GM19023 (cell line): ENCODE measurements at regions not wholly inside any gene's neighbourhood (a gene's known extent, or its start where the extent isn't known, plus 50 kb on each side); places are given as distances from the start of the nearest gene placed in this dataset.
"Not testable (repeated sequence)": the region's sequence is repeated elsewhere in the genome, so short reads cannot be mapped to it uniquely, and the experiment has no call there.

Experiments
- ATAC-seq: cut with Tn5 transposase; IDR thresholded peaks from one replicate; pipeline ENCODE4 v1.9.1; 2021; ENCODE audit warnings: mild to moderate bottlenecking, moderate library complexity; ENCODE audit not compliant: unreplicated experiment

DNA sequence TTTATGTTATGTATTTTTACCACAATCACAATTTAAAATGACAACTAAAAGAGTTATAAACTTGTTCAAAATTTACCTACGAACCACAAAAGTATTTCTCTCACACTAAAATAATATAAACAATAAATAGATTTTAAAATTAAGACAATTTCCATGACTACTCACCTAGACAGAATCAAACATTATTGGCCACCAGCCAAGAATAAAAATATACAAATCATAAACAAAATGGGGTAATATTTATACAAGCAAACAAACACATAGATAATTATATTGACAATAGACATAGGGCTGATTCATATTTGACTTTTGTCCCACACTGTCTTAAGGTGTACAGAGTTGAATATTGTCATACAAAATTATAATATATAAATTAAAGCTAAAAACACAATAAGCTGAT lies 119.6 kb upstream of the ZNF92 start:
- ATAC-seq = no peak

DNA sequence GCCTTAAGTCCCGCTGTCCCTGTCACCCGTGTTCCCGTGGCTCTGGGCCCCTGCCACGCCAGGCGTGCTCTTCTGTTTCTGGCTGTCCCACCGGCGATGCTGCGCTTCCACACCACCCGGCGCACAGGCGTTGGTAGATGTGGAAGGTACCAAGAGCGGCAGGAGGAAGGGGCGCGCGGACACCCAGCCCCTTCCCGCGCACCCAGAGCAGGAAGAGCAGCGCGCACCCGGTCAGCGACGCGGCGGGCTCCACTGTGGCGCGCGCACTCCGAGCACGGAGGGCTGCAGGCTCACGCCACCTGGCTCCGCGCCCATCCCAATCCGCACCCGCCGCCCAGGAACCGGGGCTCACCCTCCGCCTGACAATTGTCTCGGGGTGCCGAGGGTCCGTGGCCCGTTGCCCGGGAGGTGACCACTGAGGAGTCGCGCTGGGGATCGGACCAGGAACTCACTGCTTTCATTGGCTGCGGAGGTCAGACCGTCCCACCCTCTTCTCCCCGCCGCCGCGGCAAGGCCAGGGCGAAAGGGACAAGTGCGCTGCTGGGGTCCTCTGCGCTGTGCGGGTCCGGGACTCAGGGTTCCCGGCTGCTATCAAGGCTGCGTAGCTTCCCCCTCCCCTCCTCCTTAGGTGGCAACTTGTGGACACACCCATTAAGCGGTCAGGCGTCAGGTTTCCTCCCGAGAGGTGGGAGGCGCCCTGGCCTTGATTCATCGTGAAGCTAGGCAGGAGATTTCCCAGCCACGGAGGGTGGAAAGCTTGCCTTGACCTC lies 121.6 kb upstream of the ZNF92 start:
- ATAC-seq = peak; percentile 95

GRCh38 chr7:65250697-65251395 lies 122.8 kb upstream of the ZNF92 start:
- no peak for ATAC-seq

- no peak for ATAC-seq
These were observed 123.4 kb upstream of the ZNF92 start for GRCh38 chr7:65250216-65250615.

GRCh38 chr7:65247491-65247890 lies 126.2 kb upstream of the ZNF92 start:
- no peak for ATAC-seq

DNA sequence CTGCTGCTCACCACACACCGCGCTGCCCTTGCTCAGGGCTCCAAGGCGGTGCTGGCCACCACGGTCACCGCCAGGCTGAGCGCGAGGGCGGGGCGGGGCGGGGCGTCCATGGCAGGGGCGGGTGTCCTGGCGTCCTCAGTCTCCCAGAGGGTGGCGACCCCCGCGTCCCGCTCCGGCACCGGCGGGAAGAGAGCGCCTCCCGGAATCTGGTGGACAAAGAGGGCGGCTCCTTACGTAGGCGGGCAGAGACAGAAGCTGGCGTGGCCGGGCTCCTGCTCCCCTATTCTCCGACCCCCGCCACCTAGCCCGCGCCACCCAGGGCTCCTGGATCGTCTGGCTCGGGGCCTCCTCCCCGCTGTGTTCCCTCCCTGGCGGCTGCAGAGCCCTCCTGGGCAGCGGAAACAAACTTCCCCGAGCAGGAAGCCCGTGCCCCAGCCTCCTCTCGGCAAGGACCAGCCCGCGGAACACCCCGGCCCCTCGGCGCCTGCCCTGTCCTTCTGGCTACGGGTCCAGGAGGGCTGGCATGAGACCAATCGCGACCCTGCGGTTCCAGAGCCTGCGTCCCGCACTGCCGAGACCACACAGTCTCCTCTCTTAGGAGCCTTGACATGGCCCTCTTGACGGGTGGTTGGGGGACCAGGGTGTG lies 133.8 kb upstream of the ZNF92 start:
- ATAC-seq = no peak

DNA sequence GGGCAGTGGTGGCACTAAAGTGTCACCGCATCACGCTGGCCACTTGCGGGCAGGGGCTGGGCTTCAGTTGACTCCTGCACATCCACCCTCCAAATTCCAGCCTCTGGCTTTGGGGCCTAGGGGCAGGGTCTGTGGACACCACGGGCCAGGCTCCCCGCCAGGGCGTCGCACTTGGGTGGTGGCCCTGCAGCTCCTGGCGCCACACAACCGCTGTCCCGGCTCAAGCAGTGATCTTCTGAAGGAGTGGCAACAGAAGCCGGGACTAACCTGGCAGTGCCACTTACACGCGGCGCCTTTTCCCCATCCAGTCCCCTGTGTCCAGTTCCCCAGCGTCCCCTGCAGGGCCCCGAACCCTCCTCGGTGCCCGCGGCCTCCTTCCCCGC lies 134.3 kb upstream of the ZNF92 start:
- ATAC-seq = no peak

GRCh38 chr7:65238785-65239184 lies 134.9 kb upstream of the ZNF92 start:
- ATAC-seq = no peak

DNA sequence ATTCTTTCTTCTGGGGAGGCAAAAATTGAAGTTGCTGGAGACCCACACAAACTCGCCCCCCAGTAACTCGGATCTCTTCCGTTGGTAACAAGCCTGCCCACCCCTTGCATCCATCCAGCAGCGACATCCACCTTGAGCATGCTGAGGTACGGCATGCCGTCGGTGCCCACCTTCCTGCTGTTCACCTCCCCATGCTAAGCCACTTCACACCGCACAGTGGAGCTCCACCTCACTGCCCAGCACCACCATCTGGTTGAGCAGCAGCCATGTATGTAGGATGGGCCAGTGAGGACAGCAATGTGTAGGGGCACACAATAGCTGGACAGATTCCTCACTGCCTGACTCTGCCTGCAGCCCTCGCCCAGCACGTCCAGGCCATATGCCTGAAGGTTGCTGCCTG lies 138.1 kb upstream of the ZNF92 start:
- ATAC-seq = no peak

DNA sequence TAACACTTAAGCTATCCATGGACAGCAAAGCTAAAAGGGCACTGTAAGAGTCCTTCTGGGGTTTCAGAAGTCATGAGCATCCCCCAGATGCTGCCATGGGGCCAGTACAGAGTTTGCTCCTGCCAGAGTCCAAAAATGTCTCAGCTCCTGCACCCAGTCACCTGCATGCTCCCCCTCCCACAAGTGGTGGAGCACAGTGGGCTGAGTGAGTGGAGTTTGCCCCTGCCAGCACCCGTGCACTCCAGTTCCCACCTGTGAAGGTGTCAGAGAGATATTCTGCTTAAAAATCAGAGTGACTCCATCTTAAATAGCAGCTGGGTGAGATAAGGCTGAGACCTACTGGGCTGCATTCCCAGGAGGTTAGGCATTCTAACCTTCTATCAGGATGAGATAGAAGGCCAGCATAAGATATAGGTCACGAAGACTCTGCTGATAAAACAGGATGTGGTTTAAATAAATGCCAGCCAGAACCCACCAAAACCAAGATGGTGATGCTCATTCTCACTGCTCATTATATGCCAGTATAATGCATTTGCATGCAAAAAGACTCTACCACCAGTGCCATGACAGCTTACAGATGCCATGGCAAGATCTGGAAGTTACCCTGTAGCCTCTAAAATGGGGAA lies 140.1 kb upstream of the ZNF92 start:
- no peak for ATAC-seq

DNA sequence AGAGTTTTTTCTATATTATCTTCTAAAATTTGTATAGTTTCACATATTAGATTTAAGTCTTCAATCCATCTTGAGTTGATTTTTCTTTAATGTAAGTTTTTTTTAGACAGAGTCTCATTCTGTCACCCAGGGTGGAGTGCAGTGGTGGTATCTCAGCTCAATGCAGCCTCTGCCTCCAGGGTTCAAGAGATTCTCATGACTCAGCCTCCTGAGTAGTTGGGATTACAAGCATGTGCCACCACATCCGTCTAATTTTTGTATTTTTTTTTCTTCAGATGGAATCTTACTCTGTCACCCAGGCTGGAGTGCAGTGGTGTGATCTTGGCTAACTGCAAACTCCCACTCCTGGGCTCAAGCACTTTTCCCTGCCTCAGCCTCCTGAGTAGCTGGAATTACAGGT lies 143.4 kb upstream of the ZNF92 start:
- no peak for ATAC-seq

DNA sequence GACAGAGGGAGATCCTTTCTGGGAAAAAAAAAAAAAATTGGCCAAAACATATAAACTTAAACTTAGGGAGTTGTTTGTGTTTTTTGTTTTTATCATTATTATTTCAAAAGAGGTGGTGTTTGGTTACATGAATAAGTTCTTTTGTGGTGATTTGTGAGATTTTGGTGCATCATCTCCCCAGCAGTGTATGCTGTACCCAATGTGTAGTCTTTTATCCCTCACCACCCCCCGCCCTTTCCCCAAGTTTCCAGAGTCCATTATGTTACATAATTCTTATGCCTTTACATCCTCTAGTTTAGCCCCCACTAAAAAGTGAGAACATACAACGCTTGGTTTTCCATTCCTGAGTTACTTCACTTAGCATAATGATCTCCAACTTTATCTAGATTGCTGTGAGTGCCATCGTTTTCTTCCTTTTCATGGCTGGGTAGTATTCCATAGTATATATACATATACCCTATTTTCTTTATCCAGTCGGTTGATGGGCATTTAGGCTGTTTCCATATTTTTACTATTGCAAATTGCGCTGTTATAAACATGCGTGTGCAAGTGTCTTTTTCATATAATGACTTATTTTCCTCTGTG lies 148.1 kb upstream of the ZNF92 start:
- no peak for ATAC-seq

- ATAC-seq = no peak
These were observed 151.0 kb upstream of the ZNF92 start for GRCh38 chr7:65222655-65223054.

GRCh38 chr7:65221683-65222082 lies 152.0 kb upstream of the ZNF92 start:
- ATAC-seq = no peak

DNA sequence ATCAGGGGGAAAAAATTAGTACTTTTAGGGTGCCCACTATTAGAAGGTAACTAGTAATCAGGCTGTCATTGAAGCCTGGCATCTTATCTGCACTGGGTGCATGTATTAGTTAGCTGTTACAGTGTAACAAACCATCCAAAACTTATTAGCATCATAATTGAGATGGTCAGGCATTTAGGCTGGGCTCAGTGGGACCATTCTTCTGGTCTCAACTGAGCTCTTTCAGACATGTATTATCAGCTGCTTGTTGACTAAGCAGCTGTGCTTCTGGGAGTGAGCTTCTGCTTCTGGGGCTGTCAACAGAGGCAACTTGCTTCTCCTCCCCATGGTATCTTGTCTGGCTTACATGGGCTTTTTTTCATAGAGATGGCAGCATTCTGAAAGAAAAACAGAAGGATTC lies 154.0 kb upstream of the ZNF92 start:
- no peak for ATAC-seq

DNA sequence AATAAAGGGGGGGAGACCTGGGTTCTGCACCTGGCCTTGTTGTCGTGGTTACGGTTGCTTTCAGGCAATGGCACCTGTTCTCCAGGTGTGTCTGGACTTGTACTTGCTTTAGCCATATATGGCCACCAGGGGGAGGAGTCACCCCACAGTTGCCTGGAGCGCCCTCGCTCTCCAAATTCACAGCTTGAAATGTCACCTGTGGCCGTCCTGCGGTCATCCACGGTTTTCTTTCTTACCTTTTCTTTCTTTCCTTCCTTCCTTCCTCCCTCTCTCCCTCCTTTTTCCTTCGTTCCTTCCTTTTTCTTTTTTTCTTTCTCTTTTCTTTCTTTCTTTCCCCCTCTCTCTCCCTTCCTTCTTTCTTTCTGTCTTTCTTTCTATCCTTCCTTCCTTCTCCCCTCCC lies 157.2 kb upstream of the ZNF92 start:
- ATAC-seq = peak; percentile 93

DNA sequence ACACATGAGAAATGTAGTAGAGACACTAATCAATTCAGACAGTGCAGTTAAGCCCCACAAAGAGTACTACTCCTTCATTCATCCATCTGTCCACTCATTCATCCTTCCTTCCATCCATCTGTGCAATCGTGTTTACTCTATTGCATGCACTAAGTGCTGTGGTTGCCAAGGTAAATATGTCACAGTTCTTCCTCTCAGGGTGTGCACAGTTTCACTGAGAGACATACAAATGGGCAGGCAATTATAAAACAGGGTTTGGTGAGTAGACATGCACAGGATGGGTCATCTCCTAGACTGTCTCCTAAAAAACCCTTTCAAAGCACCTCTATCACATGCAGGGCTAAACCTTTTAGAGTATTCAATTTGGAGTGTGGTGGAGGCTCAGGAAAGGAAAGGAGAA lies 160.4 kb upstream of the ZNF92 start:
- ATAC-seq = not testable (repeated sequence)

- ATAC-seq = not testable (repeated sequence)
These were observed 174.4 kb upstream of the ZNF92 start for GRCh38 chr7:65199221-65199620.

- ATAC-seq = not testable (repeated sequence)
These were observed 180.2 kb upstream of the ZNF92 start for GRCh38 chr7:65193334-65194058.

GRCh38 chr7:65177041-65177440 lies 170.6 kb upstream of the ERV3-1 start:
- ATAC-seq = not testable (repeated sequence)

- ATAC-seq = not testable (repeated sequence)
These were observed 143.6 kb upstream of the ERV3-1 start for GRCh38 chr7:65150105-65150504.
